Left lung (tissue), 4 donors: ENCODE measurements at regions not wholly inside any gene's neighbourhood (a gene's known extent, or its start where the extent isn't known, plus 50 kb on each side); places are given as distances from the start of the nearest gene placed in this dataset.

ENCODE experiments used
- ATAC-seq: fragments of 200-7000 bp; cut with Tn5 transposase; one replicate; pipeline ENCODE4 v1.9.1; 2020; ENCODE audit warnings: moderate library complexity
- DNase-seq, 4 donors: peaks; one replicate each; pipeline ENCODE4 v3.0.0-alpha.2; 2013 to 2020
- H3K27ac ChIP-seq, 2 donors: fragments of 200-600 bp; sonication (generic) in 1 of 2; one replicate each; pipeline versions ENCODE4 v1.5.0 to v1.8.0; 2020 to 2021
- H3K27me3 ChIP-seq, 2 donors: fragments of 200-600 bp; sonication (generic) in 1 of 2; one replicate each; pipeline versions ENCODE4 v1.5.0 to v1.8.0; 2020 to 2021
- H3K36me3 ChIP-seq, 2 donors: fragments of 200-600 bp; sonication (generic) in 1 of 2; one replicate each; pipeline versions ENCODE4 v1.5.0 to v1.8.0; 2020 to 2021
- H3K4me1 ChIP-seq, 2 donors: fragments of 200-600 bp; one replicate each; pipeline ENCODE4 v1.8.0; 2021
- H3K4me3 ChIP-seq, 2 donors: fragments of 200-600 bp; sonication (generic) in 1 of 2; one replicate each; pipeline versions ENCODE4 v1.5.0 to v1.8.0; 2020 to 2021; ENCODE audit warnings: mild to moderate bottlenecking in 1 of 2
- H3K9me3 ChIP-seq, 2 donors: fragments of 200-600 bp; sonication (generic) in 1 of 2; one replicate each; pipeline versions ENCODE4 v1.5.0 to v1.8.0; 2020 to 2021
- intact Hi-C, 2 donors: fragments of 100-400 bp; cut with DNase I; formaldehyde crosslinking; loops; one replicate each; pipeline versions ENCODE4 v1.11.2 to v1.14.2; 2022
- TF ChIP-seq, protein P1 (sequence below), 2 donors: fragments of 200-600 bp; sonication (generic) in 1 of 2; IDR thresholded peaks; one replicate each; pipeline versions ENCODE4 v1.5.0 to v1.8.0; 2021; ENCODE audit warnings: antibody characterized with exemption in 2 of 2
- donor health status: DM: no; HTN: yes; CAD: no.
- donor health status: DM: no; HTN: no; CAD: no.

DNA sequence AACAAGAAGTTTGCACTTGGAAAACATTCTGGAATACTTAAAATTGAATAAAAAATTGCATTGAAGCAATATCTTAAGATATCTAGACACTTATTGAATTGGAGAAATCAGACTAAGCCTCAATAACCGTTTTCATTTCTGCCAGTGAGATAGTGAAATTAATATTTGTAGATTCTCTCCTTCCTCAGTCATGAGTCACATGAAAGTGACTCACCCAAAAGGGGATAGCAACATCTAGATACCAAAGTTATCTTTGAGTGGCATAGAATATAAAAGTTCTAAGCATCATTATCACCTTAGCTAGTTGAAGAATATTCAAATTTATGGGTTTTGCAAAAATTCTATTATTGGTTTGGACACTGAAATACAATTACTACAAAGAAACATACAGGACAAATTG, 614.8 kb upstream of the ZNF717 start:
- H3K4me1 ChIP-seq, result no peaks in the 10 kb centered on the region
- peaks cover 0 to 2% of the 10 kb centered on the region in 2 donors for H3K9me3 ChIP-seq
- no peak for ATAC-seq
- intact Hi-C loops, result no loop called here
- H3K36me3 ChIP-seq, result no peaks in the 10 kb centered on the region
- no peaks in the 10 kb centered on the region for H3K27me3 ChIP-seq
- TF ChIP-seq, protein P1, sequence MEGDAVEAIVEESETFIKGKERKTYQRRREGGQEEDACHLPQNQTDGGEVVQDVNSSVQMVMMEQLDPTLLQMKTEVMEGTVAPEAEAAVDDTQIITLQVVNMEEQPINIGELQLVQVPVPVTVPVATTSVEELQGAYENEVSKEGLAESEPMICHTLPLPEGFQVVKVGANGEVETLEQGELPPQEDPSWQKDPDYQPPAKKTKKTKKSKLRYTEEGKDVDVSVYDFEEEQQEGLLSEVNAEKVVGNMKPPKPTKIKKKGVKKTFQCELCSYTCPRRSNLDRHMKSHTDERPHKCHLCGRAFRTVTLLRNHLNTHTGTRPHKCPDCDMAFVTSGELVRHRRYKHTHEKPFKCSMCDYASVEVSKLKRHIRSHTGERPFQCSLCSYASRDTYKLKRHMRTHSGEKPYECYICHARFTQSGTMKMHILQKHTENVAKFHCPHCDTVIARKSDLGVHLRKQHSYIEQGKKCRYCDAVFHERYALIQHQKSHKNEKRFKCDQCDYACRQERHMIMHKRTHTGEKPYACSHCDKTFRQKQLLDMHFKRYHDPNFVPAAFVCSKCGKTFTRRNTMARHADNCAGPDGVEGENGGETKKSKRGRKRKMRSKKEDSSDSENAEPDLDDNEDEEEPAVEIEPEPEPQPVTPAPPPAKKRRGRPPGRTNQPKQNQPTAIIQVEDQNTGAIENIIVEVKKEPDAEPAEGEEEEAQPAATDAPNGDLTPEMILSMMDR (IDR thresholded peaks at IDR 0.05), result no peak
- no peak for DNase-seq
- no peak overlapping the region for H3K4me3 ChIP-seq
- no peak overlapping the region for H3K27ac ChIP-seq

DNA sequence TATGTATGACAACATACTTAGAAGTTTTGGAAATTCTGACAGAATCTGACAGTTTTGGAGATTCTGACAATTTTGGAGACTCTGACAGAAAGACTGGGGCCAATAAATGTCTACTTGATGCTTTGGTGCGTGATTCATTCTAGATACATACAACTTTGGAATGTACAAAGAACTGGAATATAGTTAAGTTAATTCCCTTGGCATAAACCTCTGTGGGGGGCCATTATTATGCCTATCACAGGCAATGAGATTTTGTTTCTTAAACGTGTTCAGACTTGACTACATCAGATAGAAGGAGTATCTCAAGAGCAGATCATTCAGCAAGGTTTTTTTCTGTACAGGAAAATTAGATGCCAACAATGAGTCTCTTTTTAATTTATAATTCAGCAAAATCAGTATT, 617.6 kb upstream of the ZNF717 start:
- intact Hi-C loops, result no loop called here
- no peaks in the 10 kb centered on the region for H3K36me3 ChIP-seq
- H3K4me3 ChIP-seq, result no peak overlapping the region
- TF ChIP-seq, protein P1 (IDR thresholded peaks at IDR 0.05), result no peak
- no peaks in the 10 kb centered on the region for H3K4me1 ChIP-seq
- ATAC-seq (no peak), DNase-seq (no peak)
- no peaks in the 10 kb centered on the region for H3K9me3 ChIP-seq
- no peak overlapping the region for H3K27ac ChIP-seq
- no peaks in the 10 kb centered on the region for H3K27me3 ChIP-seq

DNA sequence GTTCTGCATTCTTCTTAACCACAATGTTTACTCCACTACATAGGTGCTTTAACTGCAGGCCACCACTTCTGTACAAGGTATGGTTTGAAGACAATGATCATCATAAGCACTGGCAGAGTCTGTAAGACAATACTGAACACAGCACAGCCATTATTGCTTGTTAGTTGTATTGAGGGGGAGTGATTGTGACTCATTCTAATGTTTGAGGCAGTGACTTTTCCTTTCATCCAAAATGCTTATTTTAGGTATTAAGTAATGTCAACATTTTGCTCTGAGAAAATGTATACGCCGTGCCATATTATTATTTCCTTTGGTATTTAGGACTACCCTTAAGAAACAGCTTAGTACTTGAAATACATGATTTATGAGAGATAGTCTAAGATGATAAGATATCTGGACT, 618.2 kb upstream of the ZNF717 start:
- ATAC-seq (no peak), DNase-seq (no peak)
- Histone ChIP-seq H3K27me3 (no peaks in the 10 kb centered on the region), H3K36me3 (no peaks in the 10 kb centered on the region), H3K4me3 (no peak overlapping the region), H3K9me3 (no peaks in the 10 kb centered on the region), H3K4me1 (no peaks in the 10 kb centered on the region), H3K27ac (no peak overlapping the region)
- intact Hi-C loops, result no loop called here
- TF ChIP-seq, protein P1 (IDR thresholded peaks at IDR 0.05), result no peak

DNA sequence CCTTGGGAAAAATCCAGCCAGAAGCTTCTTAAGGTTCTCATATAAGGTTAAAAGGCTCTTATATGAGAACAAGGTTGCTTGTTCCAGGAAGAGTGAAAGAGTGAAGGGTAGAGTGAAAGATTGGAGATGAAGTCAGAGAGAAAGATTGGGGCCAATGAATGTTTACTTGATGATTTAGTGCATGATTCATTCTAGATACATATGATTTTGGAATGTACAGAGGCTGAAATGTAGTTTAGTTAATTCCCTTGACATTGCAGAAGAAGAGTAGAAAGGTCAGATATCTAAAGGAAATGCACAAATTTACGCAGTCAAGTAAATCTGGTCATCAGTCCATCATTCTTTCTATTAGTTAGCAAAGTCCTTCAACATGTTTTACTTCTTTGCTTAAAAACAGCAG, 619.8 kb upstream of the ZNF717 start:
- no peak for ATAC-seq
- H3K36me3 ChIP-seq, result no peaks in the 10 kb centered on the region
- intact Hi-C loops, result no loop called here

GRCh38 chr3:76410762-76411281, 625.5 kb upstream of the ZNF717 start:
- DNase-seq (no peak), ATAC-seq (no peak)
- TF ChIP-seq, protein P1 (IDR thresholded peaks at IDR 0.05), result no peak
- H3K27ac ChIP-seq, result no peak overlapping the region
- H3K27me3 ChIP-seq, result no peaks in the 10 kb centered on the region
- H3K9me3 ChIP-seq, result peaks cover 0 to 3% of the 10 kb centered on the region in 2 donors
- intact Hi-C loops, result no loop called here
- no peak overlapping the region for H3K4me3 ChIP-seq
- no peaks in the 10 kb centered on the region for H3K36me3 ChIP-seq
- no peaks in the 10 kb centered on the region for H3K4me1 ChIP-seq

More for the DNA sequence above, 619.8 kb upstream of the ZNF717 start:
- no peak overlapping the region for H3K27ac ChIP-seq
- H3K9me3 ChIP-seq, result no peaks in the 10 kb centered on the region
- H3K4me3 ChIP-seq, result no peak overlapping the region
- H3K4me1 ChIP-seq, result no peaks in the 10 kb centered on the region
- TF ChIP-seq, protein P1 (IDR thresholded peaks at IDR 0.05), result no peak
- no peaks in the 10 kb centered on the region for H3K27me3 ChIP-seq
- no peak for DNase-seq
